ENCODE measurements at regions not wholly inside any gene's neighbourhood (a gene's known extent, or its start where the extent isn't known, plus 50 kb on each side); places are given as distances from the start of the nearest gene placed in this dataset.
"Not testable (repeated sequence)": the region's sequence is repeated elsewhere in the genome, so short reads cannot be mapped to it uniquely, and the experiment has no call there.

DNA sequence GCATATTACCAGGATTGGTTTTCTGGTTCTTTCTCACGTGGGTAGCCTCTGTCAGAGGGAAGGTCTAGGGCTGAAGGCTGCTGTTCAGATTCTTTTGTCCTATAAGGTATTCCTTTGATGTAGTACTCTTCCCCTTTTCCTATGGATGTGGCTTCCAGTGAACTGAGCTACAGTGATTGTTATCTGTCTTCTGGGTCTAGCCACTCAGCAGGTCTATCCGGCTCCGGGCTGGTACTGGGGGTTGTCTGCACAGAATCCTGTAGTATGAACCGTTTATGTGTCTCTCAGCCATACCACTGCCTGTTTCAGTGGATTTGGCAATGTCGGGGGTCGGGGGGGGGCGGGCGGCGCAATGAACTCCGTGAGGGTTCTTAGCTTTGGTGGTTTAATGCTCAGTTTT is 84.5 kb upstream of the C10orf90 start:
- DNase-seq (ENCODE audit: low spot score): no peak
- Mint-ChIP-seq H3K27ac (no peak overlapping the region), H3K4me1 (ENCODE audit: low read depth) (no peaks in the 10 kb centered on the region), H3K36me3 (ENCODE audit: low read depth) (no peaks in the 10 kb centered on the region), H3K27me3 (ENCODE audit: low read depth) (no peaks in the 10 kb centered on the region), H3K4me3 (no peak overlapping the region), H3K9me3 (peaks cover 10% of the 10 kb centered on the region)

DNA sequence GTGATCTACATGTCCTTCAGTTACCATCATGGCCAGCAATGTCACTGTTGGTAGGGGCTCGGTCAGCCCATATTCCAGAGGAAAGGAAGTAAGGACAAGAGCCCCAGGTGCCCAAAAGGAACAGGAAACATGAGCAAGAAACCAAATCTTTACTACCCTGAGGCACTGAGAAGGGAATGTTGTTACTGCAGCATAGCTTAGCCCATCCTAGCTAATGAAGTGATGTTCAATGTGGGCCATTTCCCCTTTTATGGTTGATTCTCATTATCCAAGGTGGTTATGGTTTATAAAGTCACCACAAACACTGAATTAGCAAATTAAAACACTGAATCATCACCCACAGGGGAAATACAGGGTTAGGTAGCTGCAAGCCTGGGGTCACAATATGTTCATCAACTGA is 88.4 kb upstream of the C10orf90 start:
- Mint-ChIP-seq H3K27me3 (ENCODE audit: low read depth) (no peaks in the 10 kb centered on the region), H3K27ac (no peak overlapping the region), H3K4me1 (ENCODE audit: low read depth) (no peaks in the 10 kb centered on the region), H3K9me3 (peaks cover 10% of the 10 kb centered on the region), H3K36me3 (ENCODE audit: low read depth) (no peaks in the 10 kb centered on the region), H3K4me3 (no peak overlapping the region)
- no peak for DNase-seq (ENCODE audit: low spot score)

DNA sequence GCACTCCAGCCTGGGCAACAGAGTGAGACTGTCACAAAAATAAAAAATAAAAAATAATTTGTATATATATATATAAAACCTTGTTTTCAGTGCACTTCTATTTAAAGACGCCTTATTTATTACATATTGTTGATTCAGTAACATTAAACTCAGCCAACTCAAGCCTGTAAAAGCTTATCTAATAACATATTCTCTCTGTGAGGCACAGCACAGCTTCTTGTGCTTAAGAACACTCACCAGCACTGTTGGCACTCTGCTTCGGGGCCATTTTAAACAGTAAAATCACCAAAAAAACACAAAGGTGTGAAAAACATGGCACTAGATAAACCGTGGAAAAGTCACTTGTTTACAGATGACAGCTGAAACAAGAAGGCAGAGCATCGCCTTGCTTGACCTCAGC is 89.0 kb upstream of the C10orf90 start:
- Mint-ChIP-seq H3K9me3 (peaks cover 16% of the 10 kb centered on the region), H3K4me1 (ENCODE audit: low read depth) (no peaks in the 10 kb centered on the region), H3K27ac (no peak overlapping the region), H3K4me3 (no peak overlapping the region), H3K27me3 (ENCODE audit: low read depth) (no peaks in the 10 kb centered on the region), H3K36me3 (ENCODE audit: low read depth) (no peaks in the 10 kb centered on the region)
- no peak for DNase-seq (ENCODE audit: low spot score)

DNA sequence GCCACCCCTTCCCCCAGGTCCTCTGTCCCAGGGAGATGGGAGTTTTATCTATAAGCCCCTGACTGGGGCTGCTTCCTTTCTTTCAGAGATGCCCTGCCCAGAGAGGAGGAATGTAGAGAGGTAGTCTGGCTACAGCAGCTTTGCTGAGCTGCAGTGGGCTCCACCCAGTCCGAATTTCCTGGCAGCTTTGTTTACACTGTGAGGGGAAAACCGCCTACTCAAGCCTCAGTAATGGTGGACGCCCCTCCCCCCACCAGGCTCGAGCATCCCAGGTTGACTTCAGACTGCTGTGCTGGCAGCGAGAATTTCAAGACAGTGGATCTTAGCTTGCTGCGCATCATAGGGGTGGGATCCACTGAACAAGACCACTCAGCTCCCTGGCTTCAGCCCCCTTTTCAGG is 96.2 kb upstream of the C10orf90 start:
- H3K27me3 Mint-ChIP-seq (ENCODE audit: low read depth); H3K4me1 Mint-ChIP-seq (ENCODE audit: low read depth); DNase-seq (ENCODE audit: low spot score); H3K27ac Mint-ChIP-seq; H3K4me3 Mint-ChIP-seq; H3K36me3 Mint-ChIP-seq (ENCODE audit: low read depth): not testable (repeated sequence)
- peaks cover 18% of the 10 kb centered on the region for H3K9me3 Mint-ChIP-seq

DNA sequence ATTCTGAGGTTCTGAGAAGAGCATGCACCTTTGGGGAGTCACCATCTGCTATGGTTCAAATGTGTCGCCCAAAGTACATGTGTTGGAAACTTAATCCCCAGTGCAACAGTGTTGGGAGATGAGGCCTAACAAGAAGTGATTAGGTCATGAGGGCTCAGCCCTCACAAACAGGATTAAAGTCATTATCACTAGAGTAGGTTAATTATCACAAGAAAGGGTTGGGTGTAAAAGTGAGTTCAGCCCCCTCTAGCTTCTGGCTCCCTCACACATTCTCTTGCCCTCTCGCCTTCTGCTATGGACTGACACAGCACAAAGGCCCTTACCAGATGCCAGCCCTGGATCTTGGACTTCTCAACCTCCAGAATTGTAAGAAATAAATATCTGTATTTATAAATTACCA is 100.3 kb upstream of the C10orf90 start:
- no peak overlapping the region for H3K4me3 Mint-ChIP-seq
- no peaks in the 10 kb centered on the region for H3K27me3 Mint-ChIP-seq (ENCODE audit: low read depth)
- H3K36me3 Mint-ChIP-seq (ENCODE audit: low read depth): no peaks in the 10 kb centered on the region
- H3K9me3 Mint-ChIP-seq: peaks cover 4% of the 10 kb centered on the region
- DNase-seq (ENCODE audit: low spot score): no peak
- H3K4me1 Mint-ChIP-seq (ENCODE audit: low read depth): no peaks in the 10 kb centered on the region
- H3K27ac Mint-ChIP-seq: no peak overlapping the region

DNA sequence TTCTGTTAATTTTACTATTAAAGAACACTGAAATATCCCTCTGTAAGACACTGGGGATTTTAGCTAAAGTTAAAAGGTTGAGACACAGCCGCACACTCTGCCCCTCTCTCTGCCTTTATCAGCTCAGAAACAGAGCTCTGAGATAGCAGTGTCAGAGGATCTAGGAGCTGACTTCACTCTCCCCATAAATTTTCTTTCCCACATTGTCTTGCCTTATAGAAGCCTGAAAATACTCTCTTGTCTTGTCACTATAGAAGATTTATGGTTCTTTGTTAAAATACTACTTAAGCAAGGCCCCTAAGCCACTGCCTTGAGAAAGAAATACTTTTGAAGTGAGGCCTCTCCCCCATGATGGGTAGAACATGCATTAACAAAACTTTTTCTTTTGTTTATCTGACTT is 105.7 kb upstream of the C10orf90 start:
- Mint-ChIP-seq H3K36me3 (ENCODE audit: low read depth) (no peaks in the 10 kb centered on the region), H3K27me3 (ENCODE audit: low read depth) (no peaks in the 10 kb centered on the region), H3K9me3 (no peaks in the 10 kb centered on the region), H3K4me3 (no peak overlapping the region), H3K4me1 (ENCODE audit: low read depth) (no peaks in the 10 kb centered on the region), H3K27ac (no peak overlapping the region)
- DNase-seq (ENCODE audit: low spot score): no peak

DNA sequence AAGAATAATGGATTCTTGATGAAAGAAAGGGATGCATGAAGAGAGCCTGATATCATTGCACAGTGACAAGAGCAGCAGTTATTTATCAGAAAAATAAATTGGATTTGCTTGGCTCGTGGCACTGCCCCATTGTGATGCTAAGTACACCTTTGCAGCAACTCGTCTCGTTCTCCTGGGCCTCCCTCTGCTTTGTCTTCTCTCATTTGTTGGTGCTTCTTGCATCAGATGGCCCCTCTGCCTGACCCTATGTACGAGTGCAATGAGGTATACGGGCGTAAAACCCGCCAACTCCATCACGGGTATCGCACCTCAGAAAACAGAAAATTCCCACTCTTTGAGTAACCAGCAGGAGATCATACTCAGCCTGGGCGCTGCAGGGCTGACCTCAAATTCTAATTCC is 107.2 kb upstream of the C10orf90 start:
- no peaks in the 10 kb centered on the region for H3K4me1 Mint-ChIP-seq (ENCODE audit: low read depth)
- H3K27me3 Mint-ChIP-seq (ENCODE audit: low read depth): no peaks in the 10 kb centered on the region
- no peak overlapping the region for H3K4me3 Mint-ChIP-seq
- no peaks in the 10 kb centered on the region for H3K9me3 Mint-ChIP-seq
- DNase-seq (ENCODE audit: low spot score): no peak
- H3K36me3 Mint-ChIP-seq (ENCODE audit: low read depth): no peaks in the 10 kb centered on the region
- no peak overlapping the region for H3K27ac Mint-ChIP-seq

DNA sequence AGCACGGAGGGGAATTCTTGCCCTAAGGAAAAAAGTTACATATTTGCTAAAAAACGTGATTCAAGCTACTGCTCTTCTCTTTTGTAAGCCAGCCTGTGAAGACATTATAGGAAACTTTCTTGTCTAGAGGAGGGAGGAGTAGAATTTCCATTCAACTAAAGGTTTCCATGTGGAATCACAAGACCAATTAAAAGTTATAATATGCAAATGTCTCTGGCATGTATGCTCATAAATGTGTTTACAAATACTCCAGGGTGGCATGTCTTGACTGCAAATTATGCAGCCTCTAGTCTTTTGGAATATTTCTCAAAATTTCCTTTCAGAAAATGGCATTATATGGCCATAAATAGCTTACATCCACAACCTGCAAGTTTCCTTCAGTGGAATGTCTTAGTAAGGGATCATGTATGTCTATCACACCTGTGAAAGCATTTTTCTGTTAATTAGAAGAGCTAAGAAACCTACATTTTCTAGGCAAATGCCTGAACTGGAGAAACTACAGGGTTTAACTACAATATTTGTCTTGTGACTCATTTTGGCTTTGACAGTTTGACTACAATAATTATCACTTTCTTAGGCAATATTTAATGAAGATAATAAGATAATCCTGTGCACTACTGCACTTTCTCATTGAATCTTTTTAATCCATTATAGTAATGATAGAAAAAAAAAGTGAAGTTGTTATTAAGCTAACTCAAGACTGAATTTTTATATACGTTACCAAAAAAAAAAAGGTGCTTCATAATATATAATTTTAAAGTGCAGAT is 111.1 kb upstream of the C10orf90 start:
- peaks cover 3% of the 10 kb centered on the region for H3K9me3 Mint-ChIP-seq
- no peak for DNase-seq (ENCODE audit: low spot score)
- no peak overlapping the region for H3K4me3 Mint-ChIP-seq
- H3K27me3 Mint-ChIP-seq (ENCODE audit: low read depth): no peaks in the 10 kb centered on the region
- no peaks in the 10 kb centered on the region for H3K36me3 Mint-ChIP-seq (ENCODE audit: low read depth)
- no peak overlapping the region for H3K27ac Mint-ChIP-seq
- no peaks in the 10 kb centered on the region for H3K4me1 Mint-ChIP-seq (ENCODE audit: low read depth)

DNA sequence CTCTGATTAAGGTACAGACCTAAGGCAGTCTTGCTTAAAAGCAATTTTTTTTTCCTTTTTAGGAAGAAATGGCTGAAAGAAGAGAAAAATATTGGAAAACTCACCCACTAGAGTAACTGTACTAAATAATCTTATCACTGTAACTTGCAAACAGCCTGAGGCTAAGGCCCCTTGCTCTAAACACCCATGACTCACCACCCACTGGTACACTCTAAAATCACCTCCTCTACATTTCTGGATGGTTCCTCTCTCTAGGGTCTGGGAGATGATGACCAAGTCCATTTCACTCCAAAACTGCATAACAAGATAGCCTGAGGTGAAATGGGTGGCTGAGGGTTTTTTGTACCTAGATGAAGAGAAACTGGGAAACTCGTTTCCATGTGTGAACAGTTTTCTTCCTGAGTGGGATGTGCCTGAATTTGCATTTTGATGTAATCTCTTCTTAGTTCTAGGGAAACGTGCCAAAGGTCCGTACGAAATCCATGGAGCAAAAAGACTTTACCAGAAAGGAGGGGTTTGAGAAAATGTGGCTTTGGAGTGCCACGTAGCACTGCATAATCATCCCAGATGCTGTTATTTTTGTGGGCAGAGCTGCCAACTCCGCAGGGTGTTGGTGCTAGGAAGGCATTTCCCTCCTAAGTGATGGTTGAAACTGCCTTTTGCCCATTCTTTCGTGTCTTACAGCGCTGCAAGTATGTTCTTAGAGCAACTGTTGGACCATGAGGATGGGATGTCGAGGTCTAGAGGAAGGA is 113.5 kb upstream of the C10orf90 start:
- no peaks in the 10 kb centered on the region for H3K27me3 Mint-ChIP-seq (ENCODE audit: low read depth)
- peaks cover 3% of the 10 kb centered on the region for H3K9me3 Mint-ChIP-seq
- H3K27ac Mint-ChIP-seq: no peak overlapping the region
- H3K4me3 Mint-ChIP-seq: no peak overlapping the region
- no peaks in the 10 kb centered on the region for H3K4me1 Mint-ChIP-seq (ENCODE audit: low read depth)
- no peak for DNase-seq (ENCODE audit: low spot score)
- H3K36me3 Mint-ChIP-seq (ENCODE audit: low read depth): no peaks in the 10 kb centered on the region

DNA sequence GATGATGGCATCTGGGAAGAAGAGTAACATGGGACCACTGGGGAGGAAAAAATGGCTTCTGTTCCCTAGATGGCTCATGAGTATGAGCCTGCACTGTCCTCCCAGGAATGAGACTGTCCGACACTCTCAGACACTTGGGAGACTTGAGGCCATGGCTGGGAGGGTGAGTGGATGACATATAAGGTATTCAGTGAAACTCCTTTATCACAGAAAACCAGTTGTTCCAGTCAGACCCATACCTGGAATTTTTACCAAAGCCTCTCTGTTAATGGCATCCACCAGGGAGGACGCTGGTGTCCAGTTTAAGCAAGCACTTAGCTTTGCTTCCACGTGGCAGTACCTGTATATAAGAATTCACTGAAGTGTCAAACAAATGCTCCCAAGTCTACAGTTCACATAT is 116.7 kb upstream of the C10orf90 start:
- Mint-ChIP-seq H3K27me3 (ENCODE audit: low read depth) (no peaks in the 10 kb centered on the region), H3K4me1 (ENCODE audit: low read depth) (no peaks in the 10 kb centered on the region), H3K4me3 (no peak overlapping the region), H3K36me3 (ENCODE audit: low read depth) (no peaks in the 10 kb centered on the region), H3K9me3 (peaks cover 3% of the 10 kb centered on the region), H3K27ac (no peak overlapping the region)
- no peak for DNase-seq (ENCODE audit: low spot score)

DNA sequence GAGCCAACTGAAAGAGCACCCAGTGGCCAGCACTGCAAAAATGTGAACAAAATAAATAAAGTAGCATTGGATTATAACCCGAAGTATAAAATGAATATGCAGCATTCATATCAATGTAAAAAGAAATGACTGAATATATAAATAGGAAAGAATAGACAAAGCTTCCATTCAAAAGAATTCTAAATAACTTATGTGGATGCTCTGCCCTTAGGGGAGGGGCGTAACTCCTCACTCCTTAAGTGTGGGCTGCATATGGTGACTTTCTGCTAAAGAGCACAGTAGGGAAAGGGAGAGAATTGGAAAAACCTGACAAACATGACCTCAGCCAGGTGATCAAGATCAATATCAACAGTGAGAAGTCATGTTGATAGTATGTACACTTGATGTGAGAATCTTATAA is 109.9 kb upstream of the DOCK1 start:
- Mint-ChIP-seq H3K4me1 (ENCODE audit: low read depth) (no peaks in the 10 kb centered on the region), H3K4me3 (no peak overlapping the region), H3K27me3 (ENCODE audit: low read depth) (no peaks in the 10 kb centered on the region), H3K9me3 (peaks cover 10% of the 10 kb centered on the region), H3K27ac (no peak overlapping the region), H3K36me3 (ENCODE audit: low read depth) (no peaks in the 10 kb centered on the region)
- no peak for DNase-seq (ENCODE audit: low spot score)

DNA sequence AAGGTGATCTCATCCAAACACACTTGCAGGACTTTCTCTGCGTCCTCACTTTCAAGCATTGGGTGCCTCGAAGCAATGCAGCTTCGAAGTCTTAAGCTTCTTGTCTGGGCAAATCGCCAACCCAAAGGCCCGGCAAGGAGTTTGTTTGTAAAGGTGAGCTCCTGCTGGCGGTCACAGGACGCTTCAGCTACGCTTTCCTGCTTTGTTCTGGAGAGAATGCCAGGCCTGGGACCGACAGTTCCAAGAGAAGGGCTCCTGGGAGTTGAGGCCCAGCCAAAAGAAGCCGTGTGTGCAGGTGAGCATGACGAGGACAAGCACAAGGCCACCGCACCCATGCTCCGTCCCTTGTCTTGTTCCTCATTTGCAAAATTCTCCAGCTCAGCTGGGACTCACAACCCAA is 106.6 kb upstream of the DOCK1 start:
- no peaks in the 10 kb centered on the region for H3K4me1 Mint-ChIP-seq (ENCODE audit: low read depth)
- peaks cover 4% of the 10 kb centered on the region for H3K9me3 Mint-ChIP-seq
- H3K36me3 Mint-ChIP-seq (ENCODE audit: low read depth): no peaks in the 10 kb centered on the region
- no peak overlapping the region for H3K27ac Mint-ChIP-seq
- no peak overlapping the region for H3K4me3 Mint-ChIP-seq
- DNase-seq (ENCODE audit: low spot score): no peak
- H3K27me3 Mint-ChIP-seq (ENCODE audit: low read depth): no peaks in the 10 kb centered on the region

DNA sequence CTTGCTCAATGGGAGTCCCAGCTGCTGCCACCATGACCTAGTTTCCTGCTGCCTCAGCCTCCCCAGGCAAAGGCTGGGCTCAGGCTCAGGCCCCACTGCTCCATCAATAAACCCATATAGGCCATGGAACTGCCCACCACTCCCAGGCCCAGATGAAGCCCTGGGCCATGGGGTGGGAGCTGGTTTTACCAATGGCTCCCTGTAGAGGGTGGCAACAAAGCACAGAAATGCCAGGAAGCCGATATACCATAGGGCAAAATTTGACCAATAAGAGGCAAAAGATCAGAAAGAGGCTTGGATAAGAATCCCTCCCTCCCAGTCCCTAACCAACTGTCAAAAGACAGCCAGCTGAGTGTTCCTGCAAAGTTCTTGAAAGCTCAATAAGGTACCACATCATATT is 101.8 kb upstream of the DOCK1 start:
- Mint-ChIP-seq H3K9me3 (peaks cover 5% of the 10 kb centered on the region), H3K27me3 (ENCODE audit: low read depth) (no peaks in the 10 kb centered on the region), H3K27ac (no peak overlapping the region), H3K4me1 (ENCODE audit: low read depth) (no peaks in the 10 kb centered on the region), H3K4me3 (no peak overlapping the region), H3K36me3 (ENCODE audit: low read depth) (no peaks in the 10 kb centered on the region)
- DNase-seq (ENCODE audit: low spot score): no peak

DNA sequence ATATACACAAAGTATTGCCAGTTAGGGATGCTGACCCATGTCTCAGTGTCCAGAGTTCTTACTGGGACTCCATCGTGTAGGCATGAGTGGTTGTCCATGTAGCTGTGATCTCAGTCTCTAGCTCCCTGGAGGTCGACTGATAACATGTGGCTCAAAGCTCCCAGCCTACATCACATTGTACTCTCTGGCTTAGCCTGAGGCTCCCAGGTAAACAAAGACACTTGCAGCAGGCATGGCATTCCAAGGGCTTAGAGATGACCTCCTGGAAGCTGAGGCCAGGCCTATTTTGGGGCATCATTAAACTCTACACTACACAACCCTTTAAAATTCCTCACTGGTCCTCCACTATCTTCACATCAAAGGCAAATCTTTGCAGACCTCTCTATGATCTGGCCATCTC is 100.8 kb upstream of the DOCK1 start:
- no peak for DNase-seq (ENCODE audit: low spot score)
- no peaks in the 10 kb centered on the region for H3K4me1 Mint-ChIP-seq (ENCODE audit: low read depth)

DNA sequence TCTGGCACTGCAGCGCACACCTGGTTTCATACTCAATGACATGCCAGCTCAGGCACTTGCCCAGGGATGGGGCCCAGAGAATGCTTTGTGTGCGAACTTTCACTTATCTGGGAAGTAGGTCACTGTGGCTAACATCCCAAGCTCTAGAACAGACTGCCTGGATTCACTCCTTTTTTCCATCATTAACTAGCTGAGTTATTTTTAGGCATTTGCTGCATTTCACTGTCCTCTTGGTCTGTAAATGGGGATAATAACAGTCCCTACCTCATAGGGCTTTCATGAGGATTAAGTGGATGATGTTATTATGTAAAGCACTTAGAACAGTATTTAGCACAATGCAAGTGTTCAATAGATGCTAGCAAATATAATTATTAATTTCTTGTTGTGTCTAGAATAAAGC is 98.7 kb upstream of the DOCK1 start:
- no peaks in the 10 kb centered on the region for H3K36me3 Mint-ChIP-seq (ENCODE audit: low read depth)
- no peak overlapping the region for H3K4me3 Mint-ChIP-seq
- peaks cover 10% of the 10 kb centered on the region for H3K9me3 Mint-ChIP-seq
- no peaks in the 10 kb centered on the region for H3K27me3 Mint-ChIP-seq (ENCODE audit: low read depth)
- DNase-seq (ENCODE audit: low spot score): no peak
- H3K27ac Mint-ChIP-seq: no peak overlapping the region
- H3K4me1 Mint-ChIP-seq (ENCODE audit: low read depth): no peaks in the 10 kb centered on the region

More for the DNA sequence above, 100.8 kb upstream of the DOCK1 start:
- Mint-ChIP-seq H3K27me3 (ENCODE audit: low read depth) (no peaks in the 10 kb centered on the region), H3K27ac (no peak overlapping the region), H3K4me3 (no peak overlapping the region), H3K9me3 (peaks cover 5% of the 10 kb centered on the region), H3K36me3 (ENCODE audit: low read depth) (no peaks in the 10 kb centered on the region)
